SK-N-SH (cell line): ENCODE measurements at regions not wholly inside any gene's neighbourhood (a gene's known extent, or its start where the extent isn't known, plus 50 kb on each side); places are given as distances from the start of the nearest gene placed in this dataset.

ENCODE experiments used
- CTCF ChIA-PET: fragments of 300-600, 350-600 bp; formaldehyde crosslinking; extraction: SDS; loops from one replicate; lab custom pipeline; 2021; lab: Yijun Ruan, JAX
- POLR2A ChIA-PET: fragments of 350-600 bp; sonication (Branson Sonifier 250); formaldehyde crosslinking; extraction: SDS; loops from one replicate; lab custom pipeline; 2020; ENCODE audit warnings: antibody characterized with exemption, inconsistent platforms; lab: Yijun Ruan, JAX
- DNase-seq: peaks from one replicate; pipeline ENCODE4 v3.0.0; 2012
- H2AFZ ChIP-seq: fragments of 200-600 bp; sonication (generic); 2 replicates; pipeline ENCODE4 v1.8.1; 2016; ENCODE audit warnings: antibody characterized with exemption, mild to moderate bottlenecking, low read depth
- H3F3A ChIP-seq: fragments of 200-600 bp; sonication (generic); replicated peaks from 2 replicates; pipeline ENCODE3; 2016; ENCODE audit warnings: antibody characterized with exemption, mild to moderate bottlenecking; ENCODE audit not compliant: insufficient read depth
- H3K27ac ChIP-seq, 2 experiments: fragments of 200-500 bp in 1 of 2; fragments of 200-600 bp in 1 of 2; sonication (Bioruptor generic) in 1 of 2; sonication (generic), shearing (Covaris generic) in 1 of 2; 2 replicates each; pipeline versions ENCODE4 v1.5.1 to v1.6.1; 2014 to 2016; ENCODE audit warnings: low read depth in 2 of 2, inconsistent platforms in 1 of 2, low read length in 1 of 2, mild to moderate bottlenecking in 1 of 2, mixed read lengths in 1 of 2
- H3K27me3 ChIP-seq: fragments of 200-600 bp; sonication (generic), shearing (Covaris generic); 2 replicates; pipeline ENCODE4 v1.6.1; 2016; ENCODE audit warnings: mixed run types; ENCODE audit not compliant: insufficient read depth
- H3K36me3 ChIP-seq, 2 experiments: fragments of 200-500 bp in 1 of 2; fragments of 200-600 bp in 1 of 2; sonication (Bioruptor generic) in 1 of 2; sonication (generic) in 1 of 2; replicated peaks in 1 of 2; 2 replicates each; pipeline versions ENCODE3 to v1.5.1; 2014 to 2016; ENCODE audit warnings: low read length in 1 of 2, mild to moderate bottlenecking in 1 of 2; ENCODE audit not compliant: insufficient read depth in 2 of 2, control insufficient read depth in 1 of 2
- H3K4me1 ChIP-seq, 2 experiments: fragments of 200-500 bp in 1 of 2; fragments of 200-600 bp in 1 of 2; sonication (Bioruptor generic) in 1 of 2; sonication (generic), shearing (Covaris generic) in 1 of 2; 2 replicates each; pipeline versions ENCODE4 v1.5.1 to v1.6.1; 2014 to 2016; ENCODE audit warnings: low read depth in 1 of 2, low read length in 1 of 2, mixed run types in 1 of 2; ENCODE audit not compliant: insufficient read depth in 2 of 2, control insufficient read depth in 1 of 2
- H3K4me2 ChIP-seq: fragments of 200-600 bp; sonication (generic), shearing (Covaris generic); 2 replicates; pipeline ENCODE4 v1.6.1; 2017; ENCODE audit warnings: mixed run types
- H3K4me3 ChIP-seq, 2 experiments: fragments of 200-500 bp in 1 of 2; fragments of 200-600 bp in 1 of 2; sonication (Bioruptor generic) in 1 of 2; sonication (generic), shearing (Covaris generic) in 1 of 2; 2 replicates each; pipeline versions ENCODE4 v1.5.1 to v1.8.1; 2014 to 2016; ENCODE audit warnings: low read depth in 2 of 2, inconsistent platforms in 1 of 2, low read length in 1 of 2, mild to moderate bottlenecking in 1 of 2, mixed read lengths in 1 of 2, moderate library complexity in 1 of 2
- H3K79me2 ChIP-seq: fragments of 200-600 bp; sonication (generic); 2 replicates; pipeline ENCODE4 v1.8.1; 2017; ENCODE audit warnings: mild to moderate bottlenecking; ENCODE audit not compliant: insufficient read depth
- H3K9ac ChIP-seq: fragments of 200-600 bp; sonication (generic); 2 replicates; pipeline ENCODE4 v1.6.1; 2017; ENCODE audit warnings: mixed run types
- H3K9me2 ChIP-seq: fragments of 200-600 bp; sonication (generic); 2 replicates; pipeline ENCODE4 v1.6.1; 2017; ENCODE audit warnings: mixed run types
- H3K9me3 ChIP-seq: fragments of 200-600 bp; sonication (generic); 2 replicates; pipeline ENCODE4 v1.6.1; 2017; ENCODE audit warnings: mixed run types, mild to moderate bottlenecking, moderate library complexity
- H4K20me1 ChIP-seq: fragments of 200-600 bp; sonication (generic); 2 replicates; pipeline ENCODE4 v1.6.1; 2017; ENCODE audit warnings: mild to moderate bottlenecking, mixed run types; ENCODE audit not compliant: insufficient read depth
- CHD2 ChIP-seq: fragments of 150-350 bp; IDR thresholded peaks from 2 replicates; pipeline ENCODE4 v1.6.1; 2018; ENCODE audit warnings: low read length; ENCODE audit not compliant: partially characterized antibody
- ELF1 ChIP-seq: IDR thresholded peaks from 2 replicates; pipeline ENCODE4 v1.4.0; 2012
- EZH2phosphoT487 ChIP-seq: fragments of 200-600 bp; sonication (generic); IDR thresholded peaks from 2 replicates; pipeline ENCODE4 v1.6.1; 2017; ENCODE audit warnings: low read depth, mixed run types, mild to moderate bottlenecking, antibody characterized with exemption, moderate library complexity, borderline replicate concordance
- FOSL2 ChIP-seq: IDR thresholded peaks from 2 replicates; pipeline ENCODE4 v1.4.0; 2012; ENCODE audit warnings: low read depth, mild to moderate bottlenecking, moderate library complexity, borderline replicate concordance
- FOXJ3 ChIP-seq: sonication (generic); formaldehyde crosslinking; IDR thresholded peaks from 2 replicates; pipeline ENCODE4 v1.5.1; 2020; ENCODE audit warnings: mild to moderate bottlenecking, missing genetic modification reagents
- MAX ChIP-seq: IDR thresholded peaks from 2 replicates; pipeline ENCODE4 v1.4.0; 2012; ENCODE audit warnings: low read depth
- MEF2A ChIP-seq: IDR thresholded peaks from 2 replicates; pipeline ENCODE4 v1.4.0; 2012; ENCODE audit warnings: low read depth, borderline replicate concordance
- NRF1 ChIP-seq: IDR thresholded peaks from 2 replicates; pipeline ENCODE4 v1.6.1; 2012; ENCODE audit warnings: low read depth, mild to moderate bottlenecking, low read length
- RAD21 ChIP-seq: IDR thresholded peaks from 2 replicates; pipeline ENCODE4 v1.6.1; 2012; ENCODE audit warnings: mild to moderate bottlenecking, low read length
- REST ChIP-seq: IDR thresholded peaks from 2 replicates; pipeline ENCODE4 v1.6.1; 2012; ENCODE audit warnings: mild to moderate bottlenecking, low read depth, low read length, moderate library complexity
- SIN3A ChIP-seq: IDR thresholded peaks from 2 replicates; pipeline ENCODE4 v1.6.1; 2012; ENCODE audit warnings: low read depth, mild to moderate bottlenecking, low read length, moderate library complexity, borderline replicate concordance
- SMC3 ChIP-seq: IDR thresholded peaks from 2 replicates; pipeline ENCODE4 v1.6.1; 2012; ENCODE audit warnings: low read depth, low read length, improper control_type of control experiment
- TCF12 ChIP-seq: IDR thresholded peaks from 2 replicates; pipeline ENCODE4 v1.4.0; 2012
- YY1 ChIP-seq: IDR thresholded peaks from 2 replicates; pipeline ENCODE4 v1.4.0; 2012; ENCODE audit warnings: low read depth, mild to moderate bottlenecking
- ZBTB33 ChIP-seq: IDR thresholded peaks from 2 replicates; pipeline ENCODE4 v1.4.0; 2012; ENCODE audit warnings: low read depth, borderline replicate concordance
- WGBS: methylation state at CpG from one replicate; pipeline ENCODE4 v1.1.6; 2017; ENCODE audit warnings: low lambda C conversion rate; 5-methylcytosine and 5-hydroxymethylcytosine counted together
- TF ChIP-seq, protein P1 (sequence below): fragments of 150-350 bp; IDR thresholded peaks from 2 replicates; pipeline ENCODE4 v1.6.1; 2017; ENCODE audit warnings: antibody characterized with exemption, low read length, low read depth, borderline replicate concordance
- TF ChIP-seq, protein P2 (sequence below): IDR thresholded peaks from 2 replicates; pipeline ENCODE4; 2012
- TF ChIP-seq, protein P3 (sequence below): IDR thresholded peaks from 2 replicates; pipeline ENCODE4 v1.4.0; 2012; ENCODE audit warnings: low read depth, borderline replicate concordance

DNA sequence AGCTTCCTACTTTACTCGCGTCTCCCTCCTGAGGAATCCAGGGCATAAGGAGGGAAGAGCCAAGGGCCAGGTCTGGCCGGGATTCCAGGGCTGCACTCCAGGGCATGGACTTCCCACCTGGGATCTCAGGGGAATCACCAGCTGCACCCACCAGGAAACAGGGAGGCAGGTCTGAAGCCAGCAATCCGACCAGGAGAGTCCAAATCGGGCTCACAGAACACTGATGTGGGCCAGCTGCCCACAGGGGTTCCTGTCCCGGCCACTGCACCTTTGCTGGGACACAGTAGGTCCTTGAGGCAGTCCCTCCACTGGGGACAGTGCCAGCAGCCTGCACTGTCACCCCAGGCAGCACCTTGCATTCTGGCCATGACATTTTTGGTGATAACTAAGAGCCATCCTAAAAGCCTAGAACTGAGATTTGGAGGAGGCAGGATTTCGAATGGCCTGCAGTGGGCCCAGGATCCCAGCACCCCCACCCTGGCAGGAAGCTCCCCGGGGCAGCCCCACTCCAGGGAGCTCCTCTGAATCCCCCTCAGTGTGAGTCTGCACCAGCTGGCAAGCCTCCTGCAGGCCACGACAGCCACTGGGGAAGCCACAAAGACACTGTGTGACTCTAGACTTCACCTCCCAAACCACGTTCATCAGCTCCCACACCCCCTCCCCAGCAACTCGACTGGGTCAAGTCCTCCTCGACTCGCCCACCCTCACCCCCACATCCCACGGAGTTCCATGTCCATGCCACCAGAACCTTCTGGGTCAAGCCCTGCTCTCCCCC, 71.5 kb upstream of the PPP2R2D start:
- CTCF ChIA-PET: no interaction called here
- no peaks in the 10 kb centered on the region for H3K79me2 ChIP-seq

GRCh38 chr10:131830446-131831130, 70.2 kb upstream of the PPP2R2D start:
- Histone ChIP-seq H3K9me3 (no peaks in the 10 kb centered on the region), H3K4me2 (no peak overlapping the region), H3K27me3 (no peaks in the 10 kb centered on the region), H3K27ac (no peak overlapping the region), H3K36me3 (no peaks in the 10 kb centered on the region), H3K4me1 (peaks cover 0 to 5% of the 10 kb centered on the region in 2 experiments; a peak in 1 of 4 replicates), H3K9ac (no peak overlapping the region), H3K4me3 (no peak overlapping the region), H3K79me2 (no peaks in the 10 kb centered on the region), H3K9me2 (no peaks in the 10 kb centered on the region), H3F3A (no peaks in the 10 kb centered on the region), H2AFZ (no peak overlapping the region), H4K20me1 (no peaks in the 10 kb centered on the region)
- WGBS: 84% methylated on average over 4 of the region's 13 CpGs
- DNase-seq: peak; percentile 55
- CTCF ChIA-PET: interaction anchor here (0.8 to 1.6 kb wide), 3 partner anchors 9 to 44 kb away, joined by 3 to 6 read pairs (median 5); no protein-coding TSS in a partner anchor
- POLR2A ChIA-PET: interaction anchor here (0.7 kb wide), 1 partner anchor 16 kb away, joined by 3 read pairs; no protein-coding TSS in a partner anchor
- TF ChIP-seq MAX (no peak), FOXJ3 (no peak), EZH2phosphoT487 (no peak), YY1 (no peak), ZBTB33 (no peak), CHD2 (no peak), FOSL2 (no peak), MEF2A (no peak), NRF1 (no peak), TCF12 (no peak), RAD21 (no peak), REST (no peak)
- TF ChIP-seq, protein P1, sequence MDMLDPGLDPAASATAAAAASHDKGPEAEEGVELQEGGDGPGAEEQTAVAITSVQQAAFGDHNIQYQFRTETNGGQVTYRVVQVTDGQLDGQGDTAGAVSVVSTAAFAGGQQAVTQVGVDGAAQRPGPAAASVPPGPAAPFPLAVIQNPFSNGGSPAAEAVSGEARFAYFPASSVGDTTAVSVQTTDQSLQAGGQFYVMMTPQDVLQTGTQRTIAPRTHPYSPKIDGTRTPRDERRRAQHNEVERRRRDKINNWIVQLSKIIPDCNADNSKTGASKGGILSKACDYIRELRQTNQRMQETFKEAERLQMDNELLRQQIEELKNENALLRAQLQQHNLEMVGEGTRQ: no peak
- TF ChIP-seq, protein P2, sequence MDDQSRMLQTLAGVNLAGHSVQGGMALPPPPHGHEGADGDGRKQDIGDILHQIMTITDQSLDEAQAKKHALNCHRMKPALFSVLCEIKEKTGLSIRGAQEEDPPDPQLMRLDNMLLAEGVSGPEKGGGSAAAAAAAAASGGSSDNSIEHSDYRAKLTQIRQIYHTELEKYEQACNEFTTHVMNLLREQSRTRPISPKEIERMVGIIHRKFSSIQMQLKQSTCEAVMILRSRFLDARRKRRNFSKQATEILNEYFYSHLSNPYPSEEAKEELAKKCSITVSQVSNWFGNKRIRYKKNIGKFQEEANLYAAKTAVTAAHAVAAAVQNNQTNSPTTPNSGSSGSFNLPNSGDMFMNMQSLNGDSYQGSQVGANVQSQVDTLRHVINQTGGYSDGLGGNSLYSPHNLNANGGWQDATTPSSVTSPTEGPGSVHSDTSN: no peak
- TF ChIP-seq, protein P3, sequence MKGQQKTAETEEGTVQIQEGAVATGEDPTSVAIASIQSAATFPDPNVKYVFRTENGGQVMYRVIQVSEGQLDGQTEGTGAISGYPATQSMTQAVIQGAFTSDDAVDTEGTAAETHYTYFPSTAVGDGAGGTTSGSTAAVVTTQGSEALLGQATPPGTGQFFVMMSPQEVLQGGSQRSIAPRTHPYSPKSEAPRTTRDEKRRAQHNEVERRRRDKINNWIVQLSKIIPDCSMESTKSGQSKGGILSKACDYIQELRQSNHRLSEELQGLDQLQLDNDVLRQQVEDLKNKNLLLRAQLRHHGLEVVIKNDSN: no peak

More for the DNA sequence above, 71.5 kb upstream of the PPP2R2D start:
- WGBS: 39% methylated on average over 10 of the region's 14 CpGs
- Histone ChIP-seq H3K27me3 (no peaks in the 10 kb centered on the region), H3K36me3 (no peaks in the 10 kb centered on the region), H4K20me1 (no peaks in the 10 kb centered on the region), H3K27ac (no peak overlapping the region), H3K4me2 (no peak overlapping the region), H3K9me2 (no peaks in the 10 kb centered on the region), H3F3A (no peaks in the 10 kb centered on the region), H3K4me1 (peaks cover 0 to 5% of the 10 kb centered on the region in 2 experiments; a peak in 1 of 4 replicates), H3K9ac (no peak overlapping the region), H2AFZ (no peak overlapping the region), H3K9me3 (no peaks in the 10 kb centered on the region), H3K4me3 (no peak overlapping the region)
- POLR2A ChIA-PET: no interaction called here
- no peak for TF ChIP-seq ELF1
- no peak for TF ChIP-seq SMC3
- TF ChIP-seq TCF12: no peak
- no peak for TF ChIP-seq SIN3A
- no peak for DNase-seq
